Ishikawa (cell line): ENCODE measurements at regions not wholly inside any gene's neighbourhood (a gene's known extent, or its start where the extent isn't known, plus 50 kb on each side); places are given as distances from the start of the nearest gene placed in this dataset.

Experiments
- CEBPB ChIP-seq: IDR thresholded peaks from 2 replicates; pipeline ENCODE4 v1.6.1; 2012
- CREB1 ChIP-seq: IDR thresholded peaks from 2 replicates; pipeline ENCODE4 v1.6.1; 2012; ENCODE audit warnings: low read depth
- EGR1 ChIP-seq: IDR thresholded peaks from 2 replicates; pipeline ENCODE4 v1.6.1; 2012
- EP300 ChIP-seq: IDR thresholded peaks from 2 replicates; pipeline ENCODE4 v1.6.1; 2012; ENCODE audit warnings: borderline replicate concordance
- FOXM1 ChIP-seq: IDR thresholded peaks from 2 replicates; pipeline ENCODE4 v1.6.1; 2012; ENCODE audit warnings: low read depth, borderline replicate concordance
- MAX ChIP-seq: IDR thresholded peaks from 2 replicates; pipeline ENCODE4 v1.6.1; 2012
- RAD21 ChIP-seq: IDR thresholded peaks from 2 replicates; pipeline ENCODE4 v1.6.1; 2012; ENCODE audit warnings: low read depth
- REST ChIP-seq: IDR thresholded peaks from 2 replicates; pipeline ENCODE4 v1.6.1; 2012; ENCODE audit warnings: low read depth, mild to moderate bottlenecking
- TAF1 ChIP-seq: IDR thresholded peaks from 2 replicates; pipeline ENCODE4 v1.6.1; 2012; ENCODE audit warnings: low read depth, mild to moderate bottlenecking
- TCF12 ChIP-seq: IDR thresholded peaks from 2 replicates; pipeline ENCODE4 v1.6.1; 2012; ENCODE audit warnings: low read depth
- TEAD4 ChIP-seq: IDR thresholded peaks from 2 replicates; pipeline ENCODE4 v1.6.1; 2012
- USF1 ChIP-seq: IDR thresholded peaks from 2 replicates; pipeline ENCODE4 v1.6.1; 2012
- YY1 ChIP-seq: IDR thresholded peaks from 2 replicates; pipeline ENCODE4 v1.6.1; 2012; ENCODE audit warnings: low read depth
- ZBTB7A ChIP-seq: IDR thresholded peaks from 2 replicates; pipeline ENCODE4 v1.6.1; 2012; ENCODE audit warnings: low read depth

- TF ChIP-seq TAF1 (no peak), RAD21 (no peak), ZBTB7A (no peak), FOXM1 (no peak), TCF12 (no peak), USF1 (no peak)
Measured at GRCh38 chr2:16249246-16250055, 309.1 kb downstream of the MYCN start.

- no peak for TF ChIP-seq CEBPB
- no peak for TF ChIP-seq TEAD4
- no peak for TF ChIP-seq TAF1
- no peak for TF ChIP-seq EP300
- no peak for TF ChIP-seq YY1
- TF ChIP-seq EGR1 = no peak
- TF ChIP-seq ZBTB7A = no peak
- TF ChIP-seq FOXM1 = no peak
- no peak for TF ChIP-seq USF1
- no peak for TF ChIP-seq REST
Measured at GRCh38 chr2:16248571-16249105, 308.3 kb downstream of the MYCN start.

GRCh38 chr2:16247326-16248122, 307.2 kb downstream of the MYCN start:
- TF ChIP-seq ZBTB7A = no peak
- no peak for TF ChIP-seq TEAD4
- TF ChIP-seq TAF1 = no peak
- TF ChIP-seq EGR1 = no peak
- no peak for TF ChIP-seq CREB1
- no peak for TF ChIP-seq REST
- no peak for TF ChIP-seq EP300
- TF ChIP-seq YY1 = no peak
- TF ChIP-seq USF1 = no peak
- TF ChIP-seq FOXM1 = no peak
- no peak for TF ChIP-seq MAX

- TF ChIP-seq EGR1 (no peak), REST (no peak), YY1 (no peak), MAX (no peak), USF1 (no peak)
Measured at GRCh38 chr2:16246911-16247310, 306.6 kb downstream of the MYCN start.
